Sigmoid colon (tissue), 6 donors: ENCODE measurements at regions not wholly inside any gene's neighbourhood (a gene's known extent, or its start where the extent isn't known, plus 50 kb on each side); places are given as distances from the start of the nearest gene placed in this dataset.

Source experiments
- DNase-seq: peaks from one replicate; pipeline ENCODE4 v3.0.0-alpha.2; 2019
- H3K27ac ChIP-seq, 4 donors: fragments of 200-600 bp; sonication (generic); one replicate each; pipeline ENCODE4 v1.5.1; 2016 to 2019; ENCODE audit warnings: mild to moderate bottlenecking in 1 of 4
- H3K27me3 ChIP-seq, 3 donors: fragments of 200-600 bp; sonication (generic); one replicate each; pipeline ENCODE4 v1.5.1; 2019; ENCODE audit warnings: mild to moderate bottlenecking in 1 of 3
- H3K36me3 ChIP-seq, 4 donors: fragments of 200-600 bp; sonication (generic); one replicate each; pipeline ENCODE4 v1.5.1; 2016 to 2019
- H3K4me1 ChIP-seq, 4 donors: fragments of 200-600 bp; sonication (generic); one replicate each; pipeline ENCODE4 v1.5.1; 2017 to 2019
- H3K4me3 ChIP-seq, 4 donors: fragments of 200-600 bp; sonication (generic); one replicate each; pipeline ENCODE4 v1.5.1; 2017 to 2019; ENCODE audit warnings: mild to moderate bottlenecking in 2 of 4, moderate library complexity in 1 of 4
- H3K9me3 ChIP-seq, 4 donors: fragments of 200-600 bp in 3 of 4; sonication (generic) in 3 of 4; one replicate each; pipeline versions ENCODE4 v1.5.1 to v1.6.1; 2013 to 2019
- EP300 ChIP-seq, 4 donors: sonication (generic); formaldehyde crosslinking; IDR thresholded peaks; one replicate each; pipeline ENCODE4 v1.6.1; 2017; ENCODE audit warnings: antibody characterized with exemption in 4 of 4
- POLR2A ChIP-seq, 2 donors: fragments of 450-650 bp; IDR thresholded peaks; one replicate each; pipeline ENCODE4 v1.6.1; 2016; ENCODE audit warnings: antibody characterized with exemption in 2 of 2, mild to moderate bottlenecking in 2 of 2, moderate library complexity in 2 of 2
- POLR2AphosphoS5 ChIP-seq, 4 donors: sonication (generic); formaldehyde crosslinking; IDR thresholded peaks; one replicate each; pipeline ENCODE4 v1.6.1; 2017; ENCODE audit warnings: antibody characterized with exemption in 4 of 4
- WGBS, 2 donors: extraction: QIAGEN DNeasy Blood & Tissue Kit; methylation state at CpG; one replicate each; pipeline ENCODE4 v1.1.7; 2013; 5-methylcytosine and 5-hydroxymethylcytosine counted together
- intact Hi-C: fragments of 100-400 bp; cut with DNase I; formaldehyde crosslinking; loops from one replicate; pipeline ENCODE4 v1.15.1; 2023
- TF ChIP-seq, protein P1 (sequence below), 4 experiments: fragments of 450-650 bp in 3 of 4; fragments of 200-600 bp in 1 of 4; IDR thresholded peaks; one replicate each; pipeline ENCODE4 v1.5.1; 2016 to 2019; ENCODE audit warnings: antibody characterized with exemption in 4 of 4, mild to moderate bottlenecking in 3 of 4, moderate library complexity in 2 of 4
- donor health status: healthy with polysubstance abuse.
- donor health status: healthy.

GRCh38 chr11:110824912-110825620 lies 112.8 kb upstream of the ARHGAP20 start:
- H3K27ac ChIP-seq, result no peak overlapping the region
- TF ChIP-seq EP300 (IDR thresholded peaks at IDR 0.05) (no peak), POLR2A (IDR thresholded peaks at IDR 0.05) (no peak), POLR2AphosphoS5 (IDR thresholded peaks at IDR 0.05) (no peak)
- TF ChIP-seq, protein P1, sequence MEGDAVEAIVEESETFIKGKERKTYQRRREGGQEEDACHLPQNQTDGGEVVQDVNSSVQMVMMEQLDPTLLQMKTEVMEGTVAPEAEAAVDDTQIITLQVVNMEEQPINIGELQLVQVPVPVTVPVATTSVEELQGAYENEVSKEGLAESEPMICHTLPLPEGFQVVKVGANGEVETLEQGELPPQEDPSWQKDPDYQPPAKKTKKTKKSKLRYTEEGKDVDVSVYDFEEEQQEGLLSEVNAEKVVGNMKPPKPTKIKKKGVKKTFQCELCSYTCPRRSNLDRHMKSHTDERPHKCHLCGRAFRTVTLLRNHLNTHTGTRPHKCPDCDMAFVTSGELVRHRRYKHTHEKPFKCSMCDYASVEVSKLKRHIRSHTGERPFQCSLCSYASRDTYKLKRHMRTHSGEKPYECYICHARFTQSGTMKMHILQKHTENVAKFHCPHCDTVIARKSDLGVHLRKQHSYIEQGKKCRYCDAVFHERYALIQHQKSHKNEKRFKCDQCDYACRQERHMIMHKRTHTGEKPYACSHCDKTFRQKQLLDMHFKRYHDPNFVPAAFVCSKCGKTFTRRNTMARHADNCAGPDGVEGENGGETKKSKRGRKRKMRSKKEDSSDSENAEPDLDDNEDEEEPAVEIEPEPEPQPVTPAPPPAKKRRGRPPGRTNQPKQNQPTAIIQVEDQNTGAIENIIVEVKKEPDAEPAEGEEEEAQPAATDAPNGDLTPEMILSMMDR (IDR thresholded peaks at IDR 0.05), result no peak
- no peaks in the 10 kb centered on the region for H3K4me1 ChIP-seq
- H3K9me3 ChIP-seq, result no peaks in the 10 kb centered on the region
- intact Hi-C loops, result no loop called here
- H3K36me3 ChIP-seq, result no peaks in the 10 kb centered on the region
- H3K4me3 ChIP-seq, result no peak overlapping the region
- WGBS, 2 donors, result 87 to 90% methylated on average over 3 of the region's 3 CpGs
- no peaks in the 10 kb centered on the region for H3K27me3 ChIP-seq
- DNase-seq, result no peak

GRCh38 chr11:110818032-110818687 lies 105.9 kb upstream of the ARHGAP20 start:
- 81 to 84% methylated on average over 6 of the region's 6 CpGs for WGBS, 2 donors
- Histone ChIP-seq H3K9me3 (no peaks in the 10 kb centered on the region), H3K36me3 (no peaks in the 10 kb centered on the region), H3K4me3 (no peak overlapping the region), H3K27me3 (no peaks in the 10 kb centered on the region), H3K27ac (peak overlapping the region in 1 of 4 donors; percentile 49), H3K4me1 (peaks cover 0 to 11% (median 7%) of the 10 kb centered on the region in 4 donors)
- TF ChIP-seq, protein P1 (IDR thresholded peaks at IDR 0.05), result no peak
- TF ChIP-seq POLR2A (IDR thresholded peaks at IDR 0.05) (no peak), POLR2AphosphoS5 (IDR thresholded peaks at IDR 0.05) (no peak), EP300 (IDR thresholded peaks at IDR 0.05) (no peak)
- no peak for DNase-seq
- intact Hi-C loops, result no loop called here

DNA sequence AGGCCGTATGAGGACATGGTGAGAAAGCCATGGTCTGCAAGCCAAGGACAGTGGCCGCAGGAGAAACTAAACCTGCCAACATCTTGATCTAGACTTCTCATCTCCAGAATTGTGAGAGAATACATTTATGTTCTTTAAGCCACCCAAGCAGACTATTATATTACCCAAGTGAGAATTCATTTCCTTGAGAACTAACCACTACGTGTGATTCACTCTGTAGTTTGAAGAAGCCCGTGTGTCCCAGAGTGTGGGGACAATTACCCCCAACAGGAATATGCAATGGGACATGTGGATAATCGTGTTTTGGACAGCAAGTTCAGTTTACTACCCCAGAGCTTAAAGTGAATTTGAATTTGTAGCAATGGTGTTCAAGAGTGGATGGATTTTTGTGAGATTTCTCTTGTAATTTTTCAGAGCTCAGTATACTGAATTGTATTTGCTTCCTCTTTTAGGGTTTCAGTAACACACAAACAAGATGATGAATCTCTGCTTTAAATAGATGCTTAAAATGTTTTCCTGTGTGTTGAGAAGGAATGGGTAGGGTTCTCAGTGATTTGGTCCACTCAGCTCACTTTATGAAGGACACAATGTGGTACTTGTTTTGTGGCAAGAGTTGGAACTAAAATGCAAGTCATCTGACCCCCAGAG lies 100.0 kb upstream of the ARHGAP20 start:
- Histone ChIP-seq H3K27ac (no peak overlapping the region), H3K36me3 (no peaks in the 10 kb centered on the region), H3K27me3 (no peaks in the 10 kb centered on the region), H3K4me1 (no peaks in the 10 kb centered on the region), H3K4me3 (no peak overlapping the region), H3K9me3 (no peaks in the 10 kb centered on the region)
- DNase-seq, result no peak
- 78 to 85% methylated on average over 5 of the region's 5 CpGs for WGBS, 2 donors
- intact Hi-C loops, result no loop called here
- TF ChIP-seq POLR2AphosphoS5 (IDR thresholded peaks at IDR 0.05), result no peak
- TF ChIP-seq, protein P1 (IDR thresholded peaks at IDR 0.05), result no peak

DNA sequence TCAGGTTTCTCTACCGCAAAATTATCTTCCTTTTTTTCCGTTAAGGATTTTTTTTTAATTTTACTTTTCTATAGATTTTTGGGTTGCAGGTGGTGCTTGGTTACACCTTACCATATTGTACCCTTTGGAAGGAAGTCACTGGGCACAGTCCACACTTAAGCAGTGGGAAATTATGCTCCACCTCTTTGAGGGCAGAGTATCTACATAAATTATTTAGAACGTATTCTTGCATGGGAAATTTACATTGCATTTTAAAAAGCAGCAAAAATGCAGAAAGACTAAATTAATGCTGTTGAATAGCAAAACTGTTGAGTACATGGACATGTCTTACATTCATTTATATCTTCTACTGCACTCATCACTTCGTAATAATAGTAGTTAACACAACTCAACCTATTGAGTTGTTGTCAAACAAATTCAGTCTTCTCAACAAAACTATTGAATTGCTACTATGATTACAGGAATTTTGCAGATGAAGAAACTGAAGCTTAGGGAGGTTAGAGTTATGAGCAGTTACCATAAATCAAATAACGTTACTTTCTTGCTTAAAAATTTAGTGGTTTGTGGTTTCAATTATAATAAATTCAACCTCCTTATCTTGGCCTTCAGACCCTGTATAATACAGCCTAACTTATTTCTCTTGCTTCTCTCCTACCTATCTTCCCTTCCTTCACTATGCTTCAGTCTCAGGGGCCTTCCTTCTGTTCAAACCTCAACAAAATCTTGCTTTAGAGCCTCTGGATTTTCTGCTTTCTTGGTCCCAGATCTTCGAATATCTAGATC lies 97.4 kb upstream of the ARHGAP20 start:
- no peak for TF ChIP-seq EP300 (IDR thresholded peaks at IDR 0.05)
- no peak for TF ChIP-seq POLR2AphosphoS5 (IDR thresholded peaks at IDR 0.05)
- no peak for TF ChIP-seq POLR2A (IDR thresholded peaks at IDR 0.05)
- TF ChIP-seq, protein P1 (IDR thresholded peaks at IDR 0.05), result no peak

More for the DNA sequence above, 97.4 kb upstream of the ARHGAP20 start:
- intact Hi-C loops, result no loop called here
- WGBS, 2 donors, result 76 to 83% methylated on average over 6 of the region's 6 CpGs
- Histone ChIP-seq H3K4me1 (no peaks in the 10 kb centered on the region), H3K27ac (no peak overlapping the region), H3K9me3 (no peaks in the 10 kb centered on the region), H3K27me3 (no peaks in the 10 kb centered on the region), H3K4me3 (no peak overlapping the region), H3K36me3 (no peaks in the 10 kb centered on the region)
- no peak for DNase-seq
